GM23338 (cell line): ENCODE measurements at regions not wholly inside any gene's neighbourhood (a gene's known extent, or its start where the extent isn't known, plus 50 kb on each side); places are given as distances from the start of the nearest gene placed in this dataset.

Source experiments
- ATAC-seq: fragments of 200-7000 bp; cut with Tn5 transposase; 3 replicates; pipeline ENCODE4 v1.9.1; 2020
- DNase-seq: peaks from one replicate; pipeline ENCODE4 v3.0.0-alpha.2; 2015; ENCODE audit warnings: low spot score
- H2AFZ ChIP-seq: fragments of 200-600 bp; sonication (generic); 2 replicates; pipeline ENCODE4 v1.8.0; 2016; ENCODE audit warnings: antibody characterized with exemption, mild to moderate bottlenecking, moderate library complexity
- H3F3A ChIP-seq: fragments of 200-600 bp; sonication (generic); replicated peaks from 2 replicates; pipeline ENCODE4 v1.8.0; 2017; ENCODE audit warnings: antibody characterized with exemption, mixed run types, low read depth
- H3K27ac ChIP-seq: fragments of 200-600 bp; sonication (generic); 2 replicates; pipeline ENCODE4 v1.6.1; 2016; ENCODE audit warnings: low read depth
- H3K27me3 ChIP-seq: fragments of 200-600 bp; sonication (generic); 2 replicates; pipeline ENCODE4 v1.8.0; 2016; ENCODE audit warnings: mild to moderate bottlenecking, mixed run types, moderate library complexity; ENCODE audit not compliant: insufficient read depth
- H3K36me3 ChIP-seq: fragments of 200-600 bp; sonication (generic); 2 replicates; pipeline ENCODE4 v1.8.0; 2016; ENCODE audit warnings: mild to moderate bottlenecking; ENCODE audit not compliant: insufficient read depth
- H3K4me1 ChIP-seq: fragments of 200-600 bp; sonication (generic); 2 replicates; pipeline ENCODE4 v1.8.0; 2016; ENCODE audit warnings: mild to moderate bottlenecking, moderate library complexity; ENCODE audit not compliant: insufficient read depth
- H3K4me2 ChIP-seq: fragments of 200-600 bp; sonication (generic); 2 replicates; pipeline ENCODE4 v1.7.1; 2017; ENCODE audit warnings: mixed run types
- H3K4me3 ChIP-seq: fragments of 200-600 bp; sonication (generic); 2 replicates; pipeline ENCODE4 v1.6.1; 2016; ENCODE audit warnings: mixed run types
- H3K79me2 ChIP-seq: fragments of 200-600 bp; sonication (generic); replicated peaks from 2 replicates; pipeline ENCODE4 v1.8.0; 2017; ENCODE audit warnings: mild to moderate bottlenecking; ENCODE audit not compliant: insufficient read depth
- H3K9me2 ChIP-seq: fragments of 200-600 bp; sonication (generic); 2 replicates; pipeline ENCODE4 v1.8.0; 2017; ENCODE audit not compliant: insufficient read depth
- H4K20me1 ChIP-seq: fragments of 200-600 bp; sonication (generic); replicated peaks from 2 replicates; pipeline ENCODE4 v1.8.0; 2017; ENCODE audit warnings: mild to moderate bottlenecking; ENCODE audit not compliant: insufficient read depth
- H3K27ac Mint-ChIP-seq: 2 replicates; pipeline ENCODE4 v1.8.0; 2020; ENCODE audit warnings: inconsistent platforms, mild to moderate bottlenecking, moderate library complexity, mixed read lengths
- H3K27me3 Mint-ChIP-seq: 3 replicates; pipeline ENCODE4 v1.8.0; 2022; ENCODE audit warnings: low read depth, mild to moderate bottlenecking, moderate library complexity, mixed read lengths, inconsistent platforms; ENCODE audit not compliant: insufficient read depth, poor library complexity
- H3K36me3 Mint-ChIP-seq: 3 replicates; pipeline ENCODE4 v1.8.0; 2021; ENCODE audit warnings: low read depth, mild to moderate bottlenecking, inconsistent platforms, moderate library complexity, mixed read lengths
- H3K4me1 Mint-ChIP-seq: 3 replicates; pipeline ENCODE4 v1.8.0; 2020; ENCODE audit warnings: mild to moderate bottlenecking, inconsistent platforms, mixed read lengths
- H3K4me3 Mint-ChIP-seq: 3 replicates; pipeline ENCODE4 v1.8.0; 2021; ENCODE audit warnings: moderate library complexity, mild to moderate bottlenecking, inconsistent platforms, mixed read lengths
- H3K9me3 Mint-ChIP-seq: 3 replicates; pipeline ENCODE4 v1.8.0; 2020; ENCODE audit warnings: moderate library complexity, mild to moderate bottlenecking, inconsistent platforms, mixed read lengths
- CREB1 ChIP-seq: fragments of 250-450 bp; sonication (Bioruptor Pico); IDR thresholded peaks from 2 replicates; pipeline ENCODE4 v1.5.0; 2020; ENCODE audit warnings: low read depth, mild to moderate bottlenecking, moderate library complexity
- CTCF ChIP-seq, 2 experiments: fragments of 200-600 bp in 1 of 2; sonication (generic) in 1 of 2; conservative IDR thresholded peaks; 2 replicates each; pipeline versions ENCODE4 v1.5.1 to v1.6.1; 2016 to 2017; ENCODE audit warnings: antibody characterized with exemption in 2 of 2, low read depth in 2 of 2, mild to moderate bottlenecking in 2 of 2, moderate library complexity in 1 of 2
- ETS1 ChIP-seq: IDR thresholded peaks from 2 replicates; pipeline ENCODE4 v1.6.1; 2016; ENCODE audit warnings: antibody characterized with exemption
- EZH2 ChIP-seq: fragments of 200-600 bp; sonication (generic); IDR thresholded peaks from one replicate; pipeline ENCODE4 v1.8.0; 2017; ENCODE audit warnings: antibody characterized with exemption, mild to moderate bottlenecking, low read depth; ENCODE audit not compliant: unreplicated experiment
- EZH2phosphoT487 ChIP-seq: fragments of 200-600 bp; sonication (generic); IDR thresholded peaks from one replicate; pipeline ENCODE4 v1.8.1; 2018; ENCODE audit warnings: antibody characterized with exemption; ENCODE audit not compliant: unreplicated experiment
- JUNB ChIP-seq: IDR thresholded peaks from one replicate; pipeline ENCODE4 v1.6.1; 2016; ENCODE audit warnings: antibody characterized with exemption; ENCODE audit not compliant: unreplicated experiment
- POLR2AphosphoS5 ChIP-seq: IDR thresholded peaks from 2 replicates; pipeline ENCODE4 v1.6.1; 2016; ENCODE audit warnings: antibody characterized with exemption, low read depth
- STAT1 ChIP-seq: IDR thresholded peaks from one replicate; pipeline ENCODE4 v1.6.1; 2016; ENCODE audit warnings: antibody characterized with exemption; ENCODE audit not compliant: unreplicated experiment
- ZNF114 ChIP-seq: fragments of 250-450 bp; sonication (Bioruptor Pico); IDR thresholded peaks from 2 replicates; pipeline ENCODE4 v1.5.0; 2020; ENCODE audit warnings: mild to moderate bottlenecking, moderate library complexity
- ZNF331 ChIP-seq: fragments of 250-450 bp; sonication (Bioruptor Pico); IDR thresholded peaks from 2 replicates; pipeline ENCODE4 v1.5.0; 2020; ENCODE audit warnings: low read depth, mild to moderate bottlenecking, moderate library complexity
- ZNF462 ChIP-seq: fragments of 250-450 bp; sonication (Bioruptor Pico); IDR thresholded peaks from 2 replicates; pipeline ENCODE4 v1.5.0; 2020; ENCODE audit warnings: mild to moderate bottlenecking, moderate library complexity

GRCh38 chr12:74981541-74981940, 228.1 kb downstream of the KCNC2 start:
- Histone ChIP-seq H2AFZ (no peak overlapping the region), H3F3A (no peaks in the 10 kb centered on the region), H3K4me3 (no peak overlapping the region), H3K27me3 (no peaks in the 10 kb centered on the region), H3K27ac (no peak overlapping the region), H3K9me2 (no peaks in the 10 kb centered on the region), H3K4me1 (no peaks in the 10 kb centered on the region), H3K36me3 (no peaks in the 10 kb centered on the region), H4K20me1 (no peaks in the 10 kb centered on the region), H3K79me2 (no peaks in the 10 kb centered on the region), H3K4me2 (no peak overlapping the region)
- ATAC-seq (no peak), DNase-seq (no peak)
- no peak overlapping the region for H3K4me3 Mint-ChIP-seq
- no peaks in the 10 kb centered on the region for H3K4me1 Mint-ChIP-seq
- no peak overlapping the region for H3K27ac Mint-ChIP-seq
- H3K9me3 Mint-ChIP-seq = no peaks in the 10 kb centered on the region
- no peaks in the 10 kb centered on the region for H3K27me3 Mint-ChIP-seq
- TF ChIP-seq CREB1 (CRISPR knock-in tag) = no peak
- no peak for TF ChIP-seq ZNF114 (CRISPR knock-in tag)
- TF ChIP-seq CTCF (conservative IDR thresholded peaks at IDR 0.05; ENCODE audit: low read depth in 2 of 2) = no peak
- no peak for TF ChIP-seq EZH2phosphoT487
- no peak for TF ChIP-seq STAT1
- TF ChIP-seq JUNB = no peak
- no peak for TF ChIP-seq ETS1
- no peak for TF ChIP-seq POLR2AphosphoS5
- no peak for TF ChIP-seq EZH2
- TF ChIP-seq ZNF462 (CRISPR knock-in tag) = no peak
- no peak for TF ChIP-seq ZNF331 (CRISPR knock-in tag)
- H3K36me3 Mint-ChIP-seq = no peaks in the 10 kb centered on the region
